Fibroblast of lung (primary cell): ENCODE measurements at regions not wholly inside any gene's neighbourhood (a gene's known extent, or its start where the extent isn't known, plus 50 kb on each side); places are given as distances from the start of the nearest gene placed in this dataset.
A peak's percentile ranks its signal among the peaks of the same experiment; 100 is the strongest.

Experiments used
- DNase-seq, 2 donors: peaks; one replicate each; pipeline versions ENCODE4 v3.0.0 to v3.0.0-alpha.2; 2010; ENCODE audit warnings: low read depth in 2 of 2
- H2AFZ ChIP-seq: 2 replicates; pipeline ENCODE4 v1.5.1; 2012; ENCODE audit warnings: low read length, control low read depth, inconsistent platforms
- H3K27ac ChIP-seq: 2 replicates; pipeline ENCODE4 v1.5.1; 2011; ENCODE audit warnings: low read length, control low read depth; ENCODE audit not compliant: insufficient read depth
- H3K27me3 ChIP-seq: 2 replicates; pipeline ENCODE4 v1.5.1; 2011; ENCODE audit warnings: mild to moderate bottlenecking, low read length; ENCODE audit not compliant: control insufficient read depth, insufficient read depth
- H3K36me3 ChIP-seq: 2 replicates; pipeline ENCODE4 v1.5.1; 2011; ENCODE audit warnings: low read length; ENCODE audit not compliant: control insufficient read depth, insufficient read depth
- H3K4me1 ChIP-seq: 2 replicates; pipeline ENCODE4 v1.5.1; 2011; ENCODE audit warnings: low read length; ENCODE audit not compliant: control insufficient read depth, insufficient read depth; ENCODE audit errors: extremely low read depth
- H3K4me2 ChIP-seq: 2 replicates; pipeline ENCODE4 v1.5.1; 2011; ENCODE audit warnings: low read length, control low read depth; ENCODE audit not compliant: insufficient read depth; ENCODE audit errors: extremely low read depth
- H3K4me3 ChIP-seq, 4 experiments: fragments of 200-600 bp in 1 of 4; sonication (generic) in 1 of 4; replicated peaks in 1 of 4; 2 replicates each; pipeline ENCODE4 v1.5.1; 2011 to 2016; ENCODE audit warnings: low read length in 4 of 4, low read depth in 3 of 4, mild to moderate bottlenecking in 3 of 4, control low read depth in 2 of 4, inconsistent platforms in 1 of 4, mixed read lengths in 1 of 4; ENCODE audit not compliant: insufficient read depth in 1 of 4; ENCODE audit errors: control extremely low read depth in 1 of 4
- H3K79me2 ChIP-seq: 2 replicates; pipeline ENCODE4 v1.5.1; 2012; ENCODE audit warnings: mild to moderate bottlenecking, low read length, inconsistent platforms; ENCODE audit not compliant: control insufficient read depth, insufficient read depth
- H3K9ac ChIP-seq: 2 replicates; pipeline ENCODE4 v1.5.1; 2011; ENCODE audit warnings: mild to moderate bottlenecking, low read length, control low read depth; ENCODE audit not compliant: insufficient read depth
- H3K9me3 ChIP-seq: 2 replicates; pipeline ENCODE4 v1.5.1; 2012; ENCODE audit warnings: low read depth, low read length; ENCODE audit not compliant: control insufficient read depth, insufficient read depth
- H4K20me1 ChIP-seq: 2 replicates; pipeline ENCODE4 v1.5.1; 2011; ENCODE audit warnings: low read length; ENCODE audit not compliant: control insufficient read depth, insufficient read depth; ENCODE audit errors: extremely low read depth
- EZH2 ChIP-seq: IDR thresholded peaks from 2 replicates; pipeline ENCODE4 v1.5.1; 2012; ENCODE audit warnings: low read length, control low read depth, mild to moderate bottlenecking; ENCODE audit errors: missing control alignments
- TF ChIP-seq, protein P1 (sequence below), 2 donors: IDR thresholded peaks in 1 of 2; conservative IDR thresholded peaks in 1 of 2; 1 replicate in 1 of 2; 2 replicates in 1 of 2; pipeline ENCODE4 v1.5.1; 2011 to 2012; ENCODE audit warnings: low read length in 2 of 2, control low read depth in 1 of 2, inconsistent platforms in 1 of 2, low read depth in 1 of 2, mild to moderate bottlenecking in 1 of 2

DNA sequence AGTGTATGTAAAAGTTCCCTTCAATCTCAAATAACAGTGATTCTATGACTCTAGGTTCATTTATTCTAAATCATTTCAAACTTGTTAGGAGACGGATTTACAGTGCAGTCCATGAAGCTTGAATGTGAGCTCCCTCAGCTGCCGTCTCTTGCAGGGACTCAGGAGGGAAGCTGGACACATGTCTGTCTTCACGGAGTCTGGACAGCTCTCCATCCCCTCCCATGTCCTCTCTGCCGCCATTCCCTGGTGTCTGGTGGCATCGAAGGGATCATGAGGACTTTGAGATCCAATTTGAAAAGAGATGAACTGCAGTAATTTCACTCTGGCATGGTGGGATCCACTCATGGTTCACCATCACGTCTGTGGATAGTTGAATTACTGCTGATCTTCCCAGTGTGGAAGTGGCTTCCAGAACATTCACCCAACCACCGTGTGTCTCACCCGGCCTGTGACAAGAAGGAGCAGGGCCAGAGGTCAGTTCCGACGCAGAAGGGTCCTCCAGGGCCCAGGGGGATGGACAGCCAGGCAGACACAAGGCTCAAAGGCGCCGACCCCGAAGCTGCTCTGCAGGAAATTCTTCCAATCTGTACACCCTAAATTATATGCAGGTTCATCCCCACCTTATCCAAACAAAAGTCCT is 370.1 kb downstream of the THBS2 start:
- Histone ChIP-seq H3K79me2 (no peaks in the 10 kb centered on the region), H2AFZ (no peak overlapping the region), H3K27ac (no peak overlapping the region), H3K4me1 (no peaks in the 10 kb centered on the region), H3K4me2 (no peak overlapping the region), H4K20me1 (no peaks in the 10 kb centered on the region), H3K27me3 (no peaks in the 10 kb centered on the region), H3K9ac (no peak overlapping the region), H3K36me3 (no peaks in the 10 kb centered on the region), H3K9me3 (no peaks in the 10 kb centered on the region), H3K4me3 (no peak overlapping the region)
- no peak for DNase-seq
- no peak for TF ChIP-seq EZH2
- TF ChIP-seq, protein P1, sequence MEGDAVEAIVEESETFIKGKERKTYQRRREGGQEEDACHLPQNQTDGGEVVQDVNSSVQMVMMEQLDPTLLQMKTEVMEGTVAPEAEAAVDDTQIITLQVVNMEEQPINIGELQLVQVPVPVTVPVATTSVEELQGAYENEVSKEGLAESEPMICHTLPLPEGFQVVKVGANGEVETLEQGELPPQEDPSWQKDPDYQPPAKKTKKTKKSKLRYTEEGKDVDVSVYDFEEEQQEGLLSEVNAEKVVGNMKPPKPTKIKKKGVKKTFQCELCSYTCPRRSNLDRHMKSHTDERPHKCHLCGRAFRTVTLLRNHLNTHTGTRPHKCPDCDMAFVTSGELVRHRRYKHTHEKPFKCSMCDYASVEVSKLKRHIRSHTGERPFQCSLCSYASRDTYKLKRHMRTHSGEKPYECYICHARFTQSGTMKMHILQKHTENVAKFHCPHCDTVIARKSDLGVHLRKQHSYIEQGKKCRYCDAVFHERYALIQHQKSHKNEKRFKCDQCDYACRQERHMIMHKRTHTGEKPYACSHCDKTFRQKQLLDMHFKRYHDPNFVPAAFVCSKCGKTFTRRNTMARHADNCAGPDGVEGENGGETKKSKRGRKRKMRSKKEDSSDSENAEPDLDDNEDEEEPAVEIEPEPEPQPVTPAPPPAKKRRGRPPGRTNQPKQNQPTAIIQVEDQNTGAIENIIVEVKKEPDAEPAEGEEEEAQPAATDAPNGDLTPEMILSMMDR (conservative IDR thresholded peaks at IDR 0.05 in 1 of 2, IDR thresholded peaks at IDR 0.05 in 1 of 2; ENCODE audit: low read depth in 1 of 2, low read length in 2 of 2): no peak

DNA sequence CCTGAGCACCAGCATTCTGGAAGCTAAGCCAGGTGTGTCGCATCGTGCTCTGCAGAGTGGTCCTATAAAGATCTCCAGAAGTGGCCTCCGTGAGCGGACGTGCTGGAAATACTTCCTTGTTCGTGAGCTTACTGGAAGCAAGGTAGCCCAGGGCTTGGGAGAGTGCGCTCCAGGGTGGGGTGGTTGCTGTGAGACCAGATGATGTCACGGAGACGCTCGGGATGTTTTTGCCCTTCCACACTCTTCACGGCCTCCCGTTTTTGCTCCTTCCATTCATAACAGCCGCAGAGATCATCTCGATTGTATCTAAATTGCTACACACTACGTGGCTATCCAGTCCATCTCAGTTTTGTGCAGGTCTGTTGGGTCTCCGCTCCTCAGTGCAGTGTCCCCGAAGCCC is 373.4 kb downstream of the THBS2 start:
- H2AFZ ChIP-seq: no peak overlapping the region
- H3K27me3 ChIP-seq: no peaks in the 10 kb centered on the region
- no peak overlapping the region for H3K27ac ChIP-seq
- no peak for TF ChIP-seq EZH2
- TF ChIP-seq, protein P1 (conservative IDR thresholded peaks at IDR 0.05 in 1 of 2, IDR thresholded peaks at IDR 0.05 in 1 of 2; ENCODE audit: low read depth in 1 of 2, low read length in 2 of 2): no peak
- H3K79me2 ChIP-seq: no peaks in the 10 kb centered on the region
- H4K20me1 ChIP-seq: no peaks in the 10 kb centered on the region
- no peaks in the 10 kb centered on the region for H3K9me3 ChIP-seq
- H3K4me3 ChIP-seq: no peak overlapping the region
- no peak overlapping the region for H3K4me2 ChIP-seq
- H3K36me3 ChIP-seq: no peaks in the 10 kb centered on the region
- no peaks in the 10 kb centered on the region for H3K4me1 ChIP-seq
- no peak overlapping the region for H3K9ac ChIP-seq
- DNase-seq: no peak

GRCh38 chr6:168877821-168878282 is 375.8 kb downstream of the THBS2 start:
- Histone ChIP-seq H3K4me1 (no peaks in the 10 kb centered on the region), H3K36me3 (no peaks in the 10 kb centered on the region), H3K4me3 (no peak overlapping the region), H3K9ac (no peak overlapping the region), H3K9me3 (no peaks in the 10 kb centered on the region), H3K27me3 (no peaks in the 10 kb centered on the region), H2AFZ (no peak overlapping the region), H3K4me2 (no peak overlapping the region), H3K79me2 (no peaks in the 10 kb centered on the region), H3K27ac (no peak overlapping the region), H4K20me1 (no peaks in the 10 kb centered on the region)
- TF ChIP-seq, protein P1 (conservative IDR thresholded peaks at IDR 0.05 in 1 of 2, IDR thresholded peaks at IDR 0.05 in 1 of 2; ENCODE audit: low read depth in 1 of 2, low read length in 2 of 2): no peak
- no peak for TF ChIP-seq EZH2
- DNase-seq: peak in 1 of 2 donors; percentile 4
